Stomach (tissue), 4 donors: ENCODE measurements at regions not wholly inside any gene's neighbourhood (a gene's known extent, or its start where the extent isn't known, plus 50 kb on each side); places are given as distances from the start of the nearest gene placed in this dataset.

Experiments
- POLR2AphosphoS5 ChIP-seq, 3 donors: sonication (generic); formaldehyde crosslinking; IDR thresholded peaks; one replicate each; pipeline ENCODE4 v1.6.1; 2016; ENCODE audit warnings: antibody characterized with exemption in 3 of 3
- TF ChIP-seq, protein P1 (sequence below), 7 experiments: fragments of 450-650 bp in 4 of 7; fragments of 200-600 bp in 3 of 7; sonication (generic) in 3 of 7; IDR thresholded peaks; one replicate each; pipeline ENCODE4 v1.5.1; 2016 to 2019; ENCODE audit warnings: antibody characterized with exemption in 7 of 7, control low read depth in 2 of 7, mild to moderate bottlenecking in 1 of 7

- TF ChIP-seq, protein P1, sequence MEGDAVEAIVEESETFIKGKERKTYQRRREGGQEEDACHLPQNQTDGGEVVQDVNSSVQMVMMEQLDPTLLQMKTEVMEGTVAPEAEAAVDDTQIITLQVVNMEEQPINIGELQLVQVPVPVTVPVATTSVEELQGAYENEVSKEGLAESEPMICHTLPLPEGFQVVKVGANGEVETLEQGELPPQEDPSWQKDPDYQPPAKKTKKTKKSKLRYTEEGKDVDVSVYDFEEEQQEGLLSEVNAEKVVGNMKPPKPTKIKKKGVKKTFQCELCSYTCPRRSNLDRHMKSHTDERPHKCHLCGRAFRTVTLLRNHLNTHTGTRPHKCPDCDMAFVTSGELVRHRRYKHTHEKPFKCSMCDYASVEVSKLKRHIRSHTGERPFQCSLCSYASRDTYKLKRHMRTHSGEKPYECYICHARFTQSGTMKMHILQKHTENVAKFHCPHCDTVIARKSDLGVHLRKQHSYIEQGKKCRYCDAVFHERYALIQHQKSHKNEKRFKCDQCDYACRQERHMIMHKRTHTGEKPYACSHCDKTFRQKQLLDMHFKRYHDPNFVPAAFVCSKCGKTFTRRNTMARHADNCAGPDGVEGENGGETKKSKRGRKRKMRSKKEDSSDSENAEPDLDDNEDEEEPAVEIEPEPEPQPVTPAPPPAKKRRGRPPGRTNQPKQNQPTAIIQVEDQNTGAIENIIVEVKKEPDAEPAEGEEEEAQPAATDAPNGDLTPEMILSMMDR (IDR thresholded peaks at IDR 0.05): no peak
- TF ChIP-seq POLR2AphosphoS5 (IDR thresholded peaks at IDR 0.05): no peak
These were observed 139.1 kb downstream of the TFPI2 start for GRCh38 chr7:93751421-93751820.
